ENCODE measurements at regions not wholly inside any gene's neighbourhood (a gene's known extent, or its start where the extent isn't known, plus 50 kb on each side); places are given as distances from the start of the nearest gene placed in this dataset.

- Histone ChIP-seq H3K4me3 (no peak overlapping the region), H3K4me1 (peaks cover 19% of the 10 kb centered on the region), H3K9me3 (no peaks in the 10 kb centered on the region), H3K27ac (peak overlapping the region in 1 of 2 experiments; percentile 42; a peak in 2 of 6 replicates), H3K4me2 (0 out of 3 replicates have a peak overlapping the region, but pooled peaks have one; percentile 2)
- FAIRE-seq (no peak), DNase-seq (ENCODE audit: low read depth in 1 of 2, low spot score in 1 of 2) (peak in 1 of 2 experiments; percentile 56), ATAC-seq (peak in 1 of 2 experiments; percentile 60; a peak in 2 of 6 replicates)
- ChIA-PET CTCF (interaction anchor here (1.0 to 1.3 kb wide), 2 partner anchors 10 to 11 kb away, joined by 3 to 4 read pairs; no protein-coding TSS in a partner anchor), POLR2A (no interaction called here)
- TF ChIP-seq BCL3 (IDR thresholded peaks at IDR 0.05) (no peak), TP53 (CRISPR knock-in tag; IDR thresholded peaks at IDR 0.05) (no peak)
Measured at GRCh38 chr2:106642679-106643078, 155.5 kb downstream of the CD8B2 start.

GRCh38 chr2:106644623-106645022 is 157.5 kb downstream of the CD8B2 start:
- ChIA-PET POLR2A (no interaction called here), CTCF (no interaction called here)
- Histone ChIP-seq H3K4me2 (no peak overlapping the region), H3K4me3 (no peak overlapping the region), H3K9me3 (no peaks in the 10 kb centered on the region), H3K4me1 (peaks cover 19% of the 10 kb centered on the region), H3K27ac (no peak overlapping the region)
- 80% methylated on average over 4 of the region's 4 CpGs for WGBS (ENCODE audit: missing lambda C conversion rate)
- FAIRE-seq (no peak), ATAC-seq (no peak), DNase-seq (ENCODE audit: low read depth in 1 of 2, low spot score in 1 of 2) (no peak)
- no peak for TF ChIP-seq KDM1A (IDR thresholded peaks at IDR 0.05; ENCODE audit: low read depth)
- TF ChIP-seq SMC3 (IDR thresholded peaks at IDR 0.05), result no peak
- TF ChIP-seq NPAS2 (CRISPR knock-in tag; IDR thresholded peaks at IDR 0.05; ENCODE audit: borderline replicate concordance), result no peak
- no peak for TF ChIP-seq CHD4 (IDR thresholded peaks at IDR 0.05; ENCODE audit: borderline replicate concordance)
- TF ChIP-seq MAFK (IDR thresholded peaks at IDR 0.05; ENCODE audit: partially characterized antibody), result no peak
- TF ChIP-seq KDM5A (IDR thresholded peaks at IDR 0.05), result no peak
- no peak for TF ChIP-seq RFX5 (IDR thresholded peaks at IDR 0.05)
- no peak for TF ChIP-seq MAZ (IDR thresholded peaks at IDR 0.05; ENCODE audit: borderline replicate concordance, low read depth, low read length)
- TF ChIP-seq RAD21 (conservative IDR thresholded peaks at IDR 0.05 in 1 of 2, IDR thresholded peaks at IDR 0.05 in 1 of 2), result no peak

- POLR2A ChIA-PET, result no interaction called here
- ATAC-seq, result no peak
Measured at GRCh38 chr2:106646605-106647004, 159.4 kb downstream of the CD8B2 start.

GRCh38 chr2:106649306-106649705 is 162.1 kb downstream of the CD8B2 start:
- no peak overlapping the region for H3K4me2 ChIP-seq
- POLR2A ChIA-PET, result no interaction called here
- ATAC-seq (no peak), FAIRE-seq (no peak), DNase-seq (ENCODE audit: low read depth in 1 of 2, low spot score in 1 of 2) (no peak)
- no peak overlapping the region for H3K27ac ChIP-seq
- peaks cover 10% of the 10 kb centered on the region; the same call in 2 of the 3 replicates for H3K4me1 ChIP-seq
- no peaks in the 10 kb centered on the region for H3K9me3 ChIP-seq
- 48% methylated on average over 1 of the region's 1 CpG for WGBS (ENCODE audit: missing lambda C conversion rate)
- CTCF ChIA-PET, result no interaction called here
- TF ChIP-seq BCL3 (IDR thresholded peaks at IDR 0.05) (no peak), HEYL (CRISPR knock-in tag; IDR thresholded peaks at IDR 0.05) (no peak), E2F6 (IDR thresholded peaks at IDR 0.05; ENCODE audit: borderline replicate concordance, low read depth) (no peak), SREBF2 (IDR thresholded peaks at IDR 0.05) (no peak)
- H3K4me3 ChIP-seq, result no peak overlapping the region

More at GRCh38 chr2:106646605-106647004, 159.4 kb downstream of the CD8B2 start:
- Histone ChIP-seq H3K9me3 (no peaks in the 10 kb centered on the region), H3K4me3 (no peak overlapping the region), H3K4me1 (peaks cover 19% of the 10 kb centered on the region), H3K27ac (no peak overlapping the region), H3K4me2 (no peak overlapping the region)
- FAIRE-seq (no peak), DNase-seq (ENCODE audit: low read depth in 1 of 2, low spot score in 1 of 2) (no peak)
- whole genome bisulfite sequencing (ENCODE audit: missing lambda C conversion rate), result 59% methylated on average over 4 of the region's 4 CpGs
- CTCF ChIA-PET, result interaction anchor here (2.1 kb wide), 1 partner anchor 8 kb away, joined by 8 read pairs; no protein-coding TSS in a partner anchor
- no peak for TF ChIP-seq KDM5A (IDR thresholded peaks at IDR 0.05)
- TF ChIP-seq PHF8 (IDR thresholded peaks at IDR 0.05; ENCODE audit: borderline replicate concordance, low read depth), result no peak
- no peak for TF ChIP-seq CHD4 (IDR thresholded peaks at IDR 0.05; ENCODE audit: borderline replicate concordance)
- no peak for TF ChIP-seq RAD21 (conservative IDR thresholded peaks at IDR 0.05 in 1 of 2, IDR thresholded peaks at IDR 0.05 in 1 of 2)
- TF ChIP-seq KDM1A (IDR thresholded peaks at IDR 0.05; ENCODE audit: low read depth), result no peak
- no peak for TF ChIP-seq GATA3 (IDR thresholded peaks at IDR 0.05; ENCODE audit: borderline replicate concordance)
- TF ChIP-seq CBX8 (IDR thresholded peaks at IDR 0.05), result no peak
- no peak for TF ChIP-seq SMC3 (IDR thresholded peaks at IDR 0.05)
- no peak for TF ChIP-seq NPAS2 (CRISPR knock-in tag; IDR thresholded peaks at IDR 0.05; ENCODE audit: borderline replicate concordance)
- no peak for TF ChIP-seq RCOR1 (IDR thresholded peaks at IDR 0.05; ENCODE audit: low read depth, low read length)
- TF ChIP-seq E2F6 (IDR thresholded peaks at IDR 0.05; ENCODE audit: borderline replicate concordance, low read depth), result no peak
